ENCODE measurements at regions not wholly inside any gene's neighbourhood (a gene's known extent, or its start where the extent isn't known, plus 50 kb on each side); places are given as distances from the start of the nearest gene placed in this dataset.

DNA sequence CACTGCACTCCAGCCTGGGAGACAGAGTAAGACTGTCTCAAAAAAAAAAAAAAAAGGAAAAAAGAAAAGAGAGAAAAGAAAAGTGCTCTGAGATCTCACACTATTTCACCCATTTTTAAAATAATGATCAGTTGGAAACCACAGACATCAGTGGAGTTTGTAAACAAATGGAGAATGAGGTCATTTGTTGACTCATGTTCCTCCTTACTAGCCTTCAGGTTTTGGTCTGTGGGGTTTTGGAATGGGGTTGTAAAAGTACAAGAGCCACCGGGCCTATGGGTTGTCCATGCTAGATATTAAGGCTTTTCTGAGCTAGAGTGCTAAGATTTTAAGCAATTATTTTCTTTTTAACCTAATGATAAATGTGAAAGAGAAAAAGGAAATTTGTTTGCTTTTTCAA is 104.4 kb upstream of the PRL start:
- DNase-seq (ENCODE audit: low spot score), result peak; percentile 19

DNA sequence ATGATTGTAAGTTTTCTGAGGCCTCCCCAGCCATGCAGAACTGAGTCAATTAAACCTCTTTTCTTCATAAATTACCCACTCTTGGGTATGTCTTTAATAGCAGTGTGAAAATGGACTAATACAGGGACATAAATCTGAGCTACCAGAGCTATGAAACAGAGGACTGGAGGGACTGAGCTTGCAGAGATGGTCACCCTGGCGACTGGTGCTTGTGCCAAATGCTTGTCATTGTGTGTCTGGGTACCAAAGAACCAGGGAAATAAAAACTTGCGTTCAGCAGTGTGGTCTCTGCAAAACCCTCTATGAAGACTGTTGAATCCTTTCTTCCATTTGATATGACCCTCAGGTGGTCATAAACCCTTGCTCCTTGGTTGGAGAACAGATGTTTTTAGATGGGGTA is 105.1 kb upstream of the PRL start:
- DNase-seq (ENCODE audit: low spot score), result no peak

DNA sequence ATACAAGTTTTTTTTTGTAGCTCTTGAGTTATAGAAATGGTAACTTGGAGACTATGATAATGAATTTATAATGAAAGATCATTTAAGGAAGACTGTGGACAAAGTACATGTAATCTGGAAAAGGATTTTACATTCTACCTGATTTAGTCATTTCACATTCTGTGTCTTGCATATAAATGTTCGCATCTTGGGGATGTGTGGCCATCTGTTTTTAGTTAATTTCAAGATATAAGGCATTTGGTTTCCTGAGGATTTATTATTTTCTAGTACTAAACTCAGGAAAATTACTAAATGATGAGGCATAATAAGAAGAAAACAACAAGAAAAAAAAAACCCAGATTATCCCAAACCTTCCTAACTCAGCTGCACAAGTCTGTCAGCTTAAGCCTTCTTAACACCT is 112.7 kb upstream of the PRL start:
- no peak for DNase-seq (ENCODE audit: low spot score)

DNA sequence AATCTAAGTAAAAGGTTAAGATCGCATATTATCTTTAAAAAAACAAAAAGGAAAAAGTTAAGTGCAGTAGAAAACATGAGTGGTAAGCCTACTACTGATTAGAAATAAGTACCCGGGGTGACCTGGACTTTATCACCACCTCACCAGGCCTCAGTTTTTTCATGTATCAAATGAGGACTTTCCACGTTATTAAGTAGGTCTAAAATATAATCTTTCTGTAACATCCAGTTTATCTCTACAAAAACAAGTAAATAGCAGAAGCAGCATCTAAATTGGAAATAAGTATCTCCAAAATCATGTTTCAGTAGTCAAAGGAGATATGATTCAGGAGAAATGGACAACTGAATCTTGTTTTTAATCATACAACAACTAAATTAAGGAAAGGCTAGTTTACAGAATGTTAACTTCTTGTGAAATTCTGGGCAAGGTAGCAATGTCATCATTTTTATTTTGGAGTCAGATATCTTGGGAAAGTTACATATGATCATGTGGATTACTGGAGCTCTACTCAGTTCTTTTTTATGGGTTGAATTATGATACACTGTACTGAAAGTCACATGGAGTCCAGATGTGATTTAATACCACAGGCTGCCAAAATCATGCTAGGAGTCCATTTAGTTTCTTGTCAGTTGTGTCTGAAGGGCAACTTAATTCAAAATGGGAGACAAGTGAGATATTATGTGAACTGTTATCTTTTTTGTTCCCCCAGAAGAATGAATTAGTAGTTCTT is 114.7 kb upstream of the PRL start:
- peak; percentile 20 for DNase-seq (ENCODE audit: low spot score)

DNA sequence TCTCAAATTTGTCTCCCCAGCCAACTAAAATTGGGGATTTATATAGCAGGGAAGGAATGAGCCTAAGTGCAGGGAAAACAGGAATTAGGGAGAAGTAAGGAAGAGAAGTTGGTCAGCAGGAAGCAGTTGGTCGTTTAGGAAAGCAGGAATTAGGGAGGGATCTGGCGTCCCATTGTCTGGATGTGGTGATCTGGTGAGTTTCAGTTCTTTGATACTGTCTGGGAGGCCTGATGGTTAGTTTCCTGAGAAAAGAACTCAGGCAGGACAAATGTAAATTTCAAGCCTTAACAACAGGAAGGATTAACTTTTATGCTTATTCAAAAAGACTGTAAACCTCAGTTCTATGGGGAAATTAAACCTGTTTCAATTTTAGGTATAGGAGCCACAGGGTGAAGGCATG is 116.2 kb upstream of the PRL start:
- no peak for DNase-seq (ENCODE audit: low spot score)

DNA sequence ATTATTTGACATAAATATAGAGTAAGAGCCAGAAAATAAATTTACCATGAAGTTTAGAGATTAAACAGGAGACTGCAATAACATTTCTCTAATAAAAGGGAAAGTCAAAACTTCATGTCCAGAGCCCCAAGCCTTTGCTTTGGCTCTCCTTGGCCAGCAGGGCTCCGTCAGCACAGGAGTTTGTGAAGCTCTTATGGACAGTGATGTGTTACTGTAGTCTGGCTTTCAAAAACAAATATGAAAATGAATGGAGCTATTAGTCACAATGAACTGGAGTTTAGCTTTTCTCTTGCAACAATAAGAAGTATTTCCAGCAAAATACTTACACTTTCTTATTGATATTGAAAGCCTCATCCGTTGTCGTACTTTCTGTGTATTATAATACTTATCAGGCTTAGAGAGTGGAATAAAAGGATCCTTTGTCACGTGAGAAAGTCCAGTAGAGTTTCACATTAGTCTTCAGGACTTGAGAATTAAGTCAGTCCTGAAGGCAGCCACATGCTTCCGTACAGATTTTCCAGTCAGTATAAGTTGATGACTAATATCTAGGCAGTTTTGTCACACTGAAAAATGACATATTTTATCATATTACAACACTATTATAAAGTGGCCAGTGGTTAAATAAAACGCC is 117.0 kb upstream of the PRL start:
- DNase-seq (ENCODE audit: low spot score), result peak; percentile 14

DNA sequence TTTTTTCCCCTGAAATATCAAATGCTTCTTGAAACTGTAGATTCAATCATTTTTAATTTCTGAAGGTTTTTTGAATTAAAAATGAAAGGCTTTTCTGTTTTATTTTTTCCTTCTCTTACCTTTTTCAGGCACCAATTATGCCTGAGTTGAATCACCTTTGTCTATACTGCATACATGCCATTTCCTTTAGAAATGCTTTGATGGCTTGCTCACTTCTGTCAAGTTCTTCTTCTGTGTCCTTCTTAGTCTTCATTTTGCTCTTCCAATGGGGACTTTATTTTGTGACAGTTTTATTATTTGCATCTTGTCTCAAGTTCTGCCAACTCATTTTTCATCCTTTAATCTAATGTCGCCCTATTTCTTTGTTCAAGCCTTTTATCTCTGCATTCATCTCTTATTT is 121.9 kb upstream of the PRL start:
- no peak for DNase-seq (ENCODE audit: low spot score)

DNA sequence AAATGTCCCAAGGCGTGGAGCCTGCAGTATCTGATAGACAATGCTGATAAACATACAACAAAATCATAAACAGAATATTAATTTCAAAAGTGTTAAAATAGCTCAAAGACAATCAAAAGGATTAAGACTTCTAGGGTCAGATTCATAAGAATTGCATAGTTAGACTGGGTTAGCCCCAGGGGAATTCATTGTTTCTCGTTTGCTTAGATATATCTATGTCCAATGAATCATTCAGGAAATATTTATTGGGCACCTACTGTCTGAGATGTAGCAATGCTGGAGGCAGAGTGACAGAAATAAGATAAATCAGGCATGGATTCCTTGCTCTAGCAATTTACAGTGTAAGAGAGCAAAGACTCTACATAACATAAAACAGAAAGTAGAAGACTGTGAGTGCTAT is 124.4 kb upstream of the PRL start:
- DNase-seq (ENCODE audit: low spot score), result no peak

DNA sequence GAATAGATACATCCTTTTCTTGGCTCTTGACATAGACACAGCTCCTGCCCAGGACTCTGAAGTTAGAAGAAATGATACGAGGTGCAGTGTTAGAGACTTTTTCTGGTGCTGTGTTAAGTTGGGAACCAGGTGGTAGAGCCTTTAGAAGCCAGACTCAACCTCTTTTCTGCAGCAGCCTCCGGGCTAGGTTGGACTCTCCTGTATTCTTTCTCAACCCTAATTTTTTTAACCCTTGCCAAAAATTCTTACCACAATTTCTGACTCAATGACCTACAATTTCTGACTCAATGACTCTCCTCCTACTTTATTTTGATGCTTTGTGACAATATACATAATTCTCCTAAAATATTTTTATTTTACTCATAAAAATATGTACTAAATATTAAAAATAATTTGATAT is 127.4 kb upstream of the PRL start:
- no peak for DNase-seq (ENCODE audit: low spot score)

DNA sequence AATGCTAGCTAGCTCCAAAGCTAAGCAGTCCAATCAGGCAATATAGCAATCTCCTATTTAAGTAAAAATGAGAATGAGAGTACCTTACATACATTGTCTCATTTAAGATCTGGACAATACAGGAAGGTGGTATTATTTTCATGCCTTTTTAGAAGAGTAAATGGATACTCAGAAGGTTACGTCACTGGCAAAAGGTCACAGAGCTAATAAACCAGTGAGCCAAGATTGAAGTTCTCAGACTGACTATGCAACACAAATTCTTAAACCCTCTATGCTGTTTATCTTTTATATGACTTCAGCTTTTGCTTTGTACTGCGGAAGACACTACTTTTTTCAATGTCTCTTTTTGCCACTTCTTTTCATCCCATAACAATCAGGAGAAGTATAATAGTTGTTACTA is 135.2 kb upstream of the PRL start:
- DNase-seq (ENCODE audit: low spot score), result no peak

DNA sequence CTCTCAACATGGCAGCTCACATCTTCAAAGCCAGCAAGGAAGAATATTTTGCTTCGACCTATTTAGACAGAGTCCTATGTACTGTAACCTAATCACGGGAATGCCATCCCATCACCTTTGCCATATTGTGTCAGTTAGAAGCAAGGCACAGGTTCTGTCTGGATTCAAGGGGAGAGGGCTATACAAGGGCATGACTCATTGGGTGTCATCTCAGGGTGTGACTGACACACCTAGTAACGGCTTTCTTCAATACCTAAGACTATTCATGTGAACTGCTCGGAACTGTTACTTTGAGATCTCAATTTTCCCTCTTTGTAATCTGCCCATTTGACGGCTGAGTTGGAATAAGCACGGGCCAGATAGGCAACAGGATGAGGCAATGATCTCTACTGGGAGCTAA is 135.6 kb upstream of the HDGFL1 start:
- no peak for DNase-seq (ENCODE audit: low spot score)

DNA sequence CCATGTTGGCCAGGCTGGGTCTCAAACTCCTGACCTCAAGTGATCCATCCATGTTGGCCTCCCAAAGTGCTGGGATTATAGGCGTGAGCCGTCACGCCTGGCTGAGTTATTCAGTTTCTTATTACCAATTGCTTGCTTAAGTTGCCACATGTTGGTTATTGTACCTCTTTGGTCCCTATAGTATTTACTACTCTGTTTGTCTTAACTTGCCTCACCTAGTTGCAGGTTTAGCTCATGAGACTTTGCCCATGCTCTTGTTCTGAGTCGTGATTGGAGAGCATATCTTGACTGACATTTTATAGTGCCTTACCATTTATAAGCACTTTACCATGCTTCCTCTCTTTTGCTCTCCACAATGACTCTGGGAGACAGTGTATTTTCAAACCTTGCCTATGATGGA is 134.2 kb upstream of the HDGFL1 start:
- no peak for DNase-seq (ENCODE audit: low spot score)

DNA sequence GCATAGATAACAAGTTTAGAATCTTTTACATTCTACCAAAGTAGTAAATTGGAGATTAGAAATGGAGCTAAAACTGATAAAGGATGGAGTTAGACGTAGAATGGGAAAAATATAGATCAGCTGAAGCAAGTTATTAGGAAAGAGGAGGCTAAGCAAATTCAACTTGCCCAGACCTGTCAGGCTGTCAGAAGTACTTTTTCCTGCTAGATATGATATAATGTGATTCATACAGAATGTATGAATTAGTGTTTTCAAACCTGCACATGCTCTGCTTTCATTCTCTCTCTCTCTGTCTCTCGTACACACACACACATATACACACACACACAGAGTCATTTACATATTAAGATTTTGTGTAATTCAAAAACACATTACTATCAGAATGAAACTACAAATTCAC is 133.2 kb upstream of the HDGFL1 start:
- DNase-seq (ENCODE audit: low spot score), result no peak

DNA sequence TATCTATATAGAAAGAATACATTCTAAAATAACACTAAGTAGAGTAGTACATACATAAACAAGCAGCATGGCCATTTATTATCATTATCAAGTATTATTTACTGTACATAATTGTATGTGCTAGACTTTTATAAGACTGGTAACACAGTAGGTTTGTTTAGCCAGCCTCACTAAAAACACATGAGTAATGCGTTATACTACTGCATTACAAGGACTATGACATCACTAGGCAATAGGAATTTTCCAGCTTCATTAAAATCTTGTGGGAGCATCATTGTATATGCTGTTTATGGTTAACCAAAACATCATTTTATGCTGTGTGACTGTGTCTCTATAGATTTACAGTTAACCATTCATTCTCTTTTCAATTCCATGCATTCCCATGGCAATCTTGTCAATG is 131.7 kb upstream of the HDGFL1 start:
- DNase-seq (ENCODE audit: low spot score), result no peak

DNA sequence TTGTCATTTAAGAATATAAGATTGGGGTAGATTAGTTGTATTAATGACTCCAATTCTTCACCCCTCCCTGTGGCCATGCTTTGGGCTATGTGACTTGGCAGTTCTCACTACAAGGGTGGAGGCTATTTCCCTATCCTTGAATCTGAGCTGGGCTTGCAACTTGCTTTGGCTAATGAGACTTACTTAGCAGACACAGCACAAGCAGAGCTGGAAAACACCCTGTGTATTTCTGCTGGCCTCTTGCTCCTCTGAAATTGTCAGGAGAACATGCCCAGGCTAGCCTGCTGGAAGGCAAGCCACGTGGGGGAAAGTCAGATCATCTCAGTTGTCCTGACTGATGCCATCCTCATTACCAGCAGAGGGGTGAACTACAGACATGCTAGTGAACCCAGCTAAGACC is 126.5 kb upstream of the HDGFL1 start:
- DNase-seq (ENCODE audit: low spot score), result peak; percentile 19

DNA sequence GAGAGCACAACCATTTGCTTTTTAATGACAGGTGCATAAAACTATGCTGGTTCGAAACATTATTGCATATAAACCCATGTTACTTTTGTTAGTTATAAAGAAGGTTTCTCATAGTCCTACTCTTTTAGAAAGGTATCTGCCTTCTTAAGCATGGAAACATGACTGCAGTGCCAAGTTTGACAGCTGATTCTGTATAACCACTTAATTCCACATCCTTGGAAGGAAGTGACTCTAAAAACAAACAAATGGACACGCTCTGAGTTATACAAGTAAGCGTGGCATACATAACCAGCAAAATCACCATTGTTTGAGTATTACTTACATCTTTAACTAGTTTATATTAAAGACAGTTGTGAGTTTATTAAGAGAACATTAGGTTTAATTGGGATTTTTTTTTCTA is 125.0 kb upstream of the HDGFL1 start:
- DNase-seq (ENCODE audit: low spot score), result no peak

DNA sequence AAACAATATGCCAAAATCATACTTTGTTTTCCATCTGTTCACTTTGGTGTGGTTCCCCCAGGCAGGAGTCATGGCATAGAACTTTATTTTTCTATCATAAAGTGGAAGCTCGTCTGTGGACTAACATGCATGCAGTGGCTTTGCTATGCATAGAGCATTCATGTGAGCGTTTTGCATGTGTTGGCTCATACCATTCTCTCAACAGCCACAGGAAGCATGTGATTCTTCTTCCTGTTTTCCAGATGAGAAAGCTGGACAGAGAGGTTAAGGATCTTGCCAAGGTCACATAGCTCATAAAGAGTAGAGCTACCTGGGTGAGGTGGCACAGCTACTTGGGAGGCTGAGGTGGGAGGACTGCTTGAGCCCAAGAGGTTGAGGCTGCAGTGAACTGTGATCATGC is 123.4 kb upstream of the HDGFL1 start:
- DNase-seq (ENCODE audit: low spot score), result no peak

DNA sequence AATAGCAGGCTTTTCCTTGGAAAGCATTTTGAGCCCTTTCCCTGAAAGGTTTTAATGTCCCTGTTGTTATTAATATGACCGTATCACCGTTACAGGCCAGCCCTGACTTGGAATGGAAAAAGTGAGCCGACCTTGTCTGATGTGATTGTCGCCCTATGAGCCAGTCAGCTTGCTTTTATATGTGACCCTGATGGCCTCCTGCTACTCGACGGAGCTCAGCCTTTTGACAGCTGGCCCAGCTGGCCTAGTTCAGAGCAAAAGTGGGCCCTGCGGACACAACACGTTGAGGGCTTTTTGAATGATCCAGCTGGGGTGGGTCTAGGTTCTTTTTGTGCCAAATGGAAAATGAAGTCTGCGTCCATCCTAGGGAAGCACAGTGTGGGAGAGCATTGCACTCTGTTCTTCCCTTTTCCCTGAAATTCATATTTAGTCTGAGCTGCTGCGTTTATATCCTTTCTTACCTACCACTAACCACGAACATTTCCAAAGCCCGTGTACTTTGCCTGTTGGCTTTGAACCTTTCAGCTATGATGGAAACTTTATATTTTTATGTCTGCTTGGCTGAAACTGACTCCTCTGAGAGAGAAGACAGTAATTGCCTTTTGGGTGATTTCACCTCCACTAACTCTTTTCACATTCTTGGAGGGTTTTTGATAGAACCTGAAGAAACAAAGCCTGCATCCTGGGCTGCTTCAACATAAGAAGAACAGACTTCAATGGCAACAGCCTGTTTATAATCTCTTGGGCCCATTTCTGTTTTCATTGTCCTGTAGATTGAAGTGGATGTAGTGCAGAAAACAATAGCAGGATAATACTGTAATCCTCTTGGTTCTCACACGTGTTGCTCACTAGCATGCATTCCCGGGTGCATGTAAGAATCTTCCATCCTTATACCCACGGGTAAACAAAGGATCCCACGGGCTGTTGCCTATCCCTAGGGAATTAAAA is 121.8 kb upstream of the HDGFL1 start:
- DNase-seq (ENCODE audit: low spot score), result no peak

DNA sequence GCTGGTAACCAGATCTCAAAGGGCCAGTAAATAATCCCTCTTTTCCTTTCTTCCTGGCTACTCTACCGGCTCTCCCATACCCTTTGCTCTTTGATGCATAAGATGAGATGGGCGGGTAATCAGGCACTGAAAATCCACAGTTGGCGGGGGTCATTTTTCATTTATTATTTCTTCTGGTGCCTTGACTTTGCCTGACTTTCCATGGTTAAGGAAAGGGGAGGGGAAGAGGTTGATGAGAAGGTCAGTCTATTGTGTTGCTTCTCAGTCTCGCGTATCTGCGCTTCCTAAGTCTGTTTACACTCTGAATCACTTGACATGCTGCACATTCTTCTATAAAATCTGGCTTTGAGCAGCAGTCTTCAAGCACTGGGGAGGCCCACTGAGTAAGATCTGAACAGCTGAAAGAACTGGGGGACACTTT is 121.1 kb upstream of the HDGFL1 start:
- DNase-seq (ENCODE audit: low spot score), result no peak

DNA sequence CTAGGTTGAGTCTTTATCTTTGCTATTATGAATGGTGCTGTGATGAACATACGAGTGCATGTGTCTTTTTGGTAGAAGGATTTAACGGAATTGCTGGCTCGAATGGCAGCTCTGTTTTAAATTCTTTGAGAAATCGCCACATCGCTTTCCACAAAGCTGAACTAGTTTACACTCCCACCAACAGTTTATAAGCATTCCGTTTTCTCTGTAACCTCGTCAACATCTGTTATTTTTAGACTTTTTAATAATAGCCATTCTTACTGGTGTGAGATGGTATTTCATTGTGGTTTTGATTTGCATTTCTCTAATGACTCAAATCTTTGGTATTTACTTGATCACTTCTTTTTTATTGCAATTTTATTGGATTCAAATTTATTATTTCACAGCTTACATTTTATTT is 117.4 kb upstream of the HDGFL1 start:
- peak; percentile 18 for DNase-seq (ENCODE audit: low spot score)

DNA sequence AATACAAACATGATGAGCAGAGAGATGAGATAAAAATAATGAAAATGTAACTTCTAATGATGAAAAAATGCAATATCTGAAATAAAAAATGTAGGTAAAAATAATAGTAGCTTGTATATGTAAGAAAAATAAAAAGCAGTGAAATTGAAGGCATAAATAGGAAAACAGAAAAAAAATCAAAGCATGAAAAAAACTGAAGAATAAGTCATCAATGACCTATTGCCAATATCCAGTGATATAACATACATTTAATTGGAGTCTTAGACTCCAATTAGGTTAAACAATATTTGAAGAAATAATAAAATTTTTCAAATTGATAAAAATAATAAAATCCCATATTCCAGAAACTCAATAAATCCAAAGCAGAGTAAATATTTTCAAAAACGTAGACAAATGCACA is 114.0 kb upstream of the HDGFL1 start:
- no peak for DNase-seq (ENCODE audit: low spot score)

DNA sequence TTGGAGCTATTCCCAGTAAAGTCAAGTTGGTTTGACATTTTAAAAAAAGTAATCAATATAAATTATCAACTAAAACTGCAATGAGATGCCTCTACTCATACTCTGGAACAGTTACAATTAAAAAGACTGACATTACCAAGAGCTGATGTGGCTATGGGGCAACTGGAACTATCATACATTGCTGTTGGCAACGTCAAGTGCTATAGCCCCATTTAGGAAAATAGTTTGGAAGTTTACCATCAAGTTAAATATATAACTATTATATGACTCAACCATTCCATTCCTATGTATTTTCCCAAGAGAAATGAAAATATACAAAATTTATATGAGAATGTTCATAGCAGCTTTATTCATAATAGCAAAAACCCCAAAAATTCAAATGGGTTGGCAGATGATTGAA is 111.4 kb upstream of the HDGFL1 start:
- DNase-seq (ENCODE audit: low spot score), result no peak

DNA sequence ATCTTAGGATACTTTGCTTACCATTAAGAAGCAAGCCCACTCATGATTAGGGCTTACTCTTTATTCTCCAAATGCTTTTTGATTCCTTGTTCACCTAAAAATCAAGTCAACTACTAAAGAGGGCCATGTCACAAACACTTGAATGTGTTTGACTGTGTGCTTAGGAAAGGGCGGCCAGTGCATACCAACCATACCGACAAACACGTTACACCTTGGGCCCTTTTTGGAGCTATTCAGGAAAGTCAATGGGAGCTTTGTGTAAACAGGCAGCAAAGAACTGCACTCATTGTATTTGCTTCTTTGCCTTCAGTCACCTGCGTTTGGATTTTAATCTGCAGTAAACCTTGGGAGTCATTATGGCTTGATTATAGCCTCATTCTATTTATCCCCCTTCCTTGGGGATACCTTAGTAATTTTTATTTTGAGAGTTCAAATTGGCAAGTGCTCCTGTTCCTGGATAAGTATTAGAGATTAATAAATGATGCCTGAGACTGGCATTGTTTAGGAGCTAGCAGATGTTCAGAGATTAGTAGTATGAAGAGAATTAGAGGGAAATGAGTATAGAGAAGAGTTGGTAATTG is 102.6 kb upstream of the HDGFL1 start:
- DNase-seq (ENCODE audit: low spot score), result no peak
